ENCODE measurements at regions not wholly inside any gene's neighbourhood (a gene's known extent, or its start where the extent isn't known, plus 50 kb on each side); places are given as distances from the start of the nearest gene placed in this dataset.
"Not testable (repeated sequence)": the region's sequence is repeated elsewhere in the genome, so short reads cannot be mapped to it uniquely, and the experiment has no call there.

- Histone ChIP-seq H3K27me3 (ENCODE audit: control insufficient read depth in 1 of 2, insufficient read depth in 2 of 2, low read length in 2 of 2) (no peaks in the 10 kb centered on the region), H3K27ac (ENCODE audit: low read depth in 2 of 2, low read length in 1 of 2) (no peak overlapping the region), H3K4me1 (ENCODE audit: control insufficient read depth in 2 of 2, insufficient read depth in 2 of 2, low read length in 1 of 2) (no peaks in the 10 kb centered on the region), H3K9me3 (ENCODE audit: control insufficient read depth in 2 of 2, insufficient read depth in 1 of 2, low read depth in 1 of 2, low read length in 1 of 2) (no peaks in the 10 kb centered on the region), H3K4me3 (ENCODE audit: low read depth in 1 of 2, low read length in 2 of 2) (no peak overlapping the region), H3K36me3 (ENCODE audit: control insufficient read depth in 2 of 2, insufficient read depth in 2 of 2, low read length in 1 of 2) (no peaks in the 10 kb centered on the region)
- 60 to 68% methylated on average over 4 of the region's 4 CpGs for WGBS, 2 donors
Measured at GRCh38 chr5:8827696-8828095, 718.2 kb downstream of the SEMA5A start.

GRCh38 chr5:8828596-8829322, 717.1 kb downstream of the SEMA5A start:
- Histone ChIP-seq H3K27me3 (ENCODE audit: control insufficient read depth in 1 of 2, insufficient read depth in 2 of 2, low read length in 2 of 2) (no peaks in the 10 kb centered on the region), H3K4me1 (ENCODE audit: control insufficient read depth in 2 of 2, insufficient read depth in 2 of 2, low read length in 1 of 2) (no peaks in the 10 kb centered on the region), H3K27ac (ENCODE audit: low read depth in 2 of 2, low read length in 1 of 2) (no peak overlapping the region), H3K36me3 (ENCODE audit: control insufficient read depth in 2 of 2, insufficient read depth in 2 of 2, low read length in 1 of 2) (no peaks in the 10 kb centered on the region), H3K4me3 (ENCODE audit: low read depth in 1 of 2, low read length in 2 of 2) (no peak overlapping the region), H3K9me3 (ENCODE audit: control insufficient read depth in 2 of 2, insufficient read depth in 1 of 2, low read depth in 1 of 2, low read length in 1 of 2) (no peaks in the 10 kb centered on the region)
- WGBS, 2 donors, result 90 to 92% methylated on average over 2 of the region's 2 CpGs

GRCh38 chr5:8829323-8830029, 716.4 kb downstream of the SEMA5A start:
- Histone ChIP-seq H3K27ac (ENCODE audit: low read depth in 2 of 2, low read length in 1 of 2) (no peak overlapping the region), H3K4me1 (ENCODE audit: control insufficient read depth in 2 of 2, insufficient read depth in 2 of 2, low read length in 1 of 2) (no peaks in the 10 kb centered on the region)

GRCh38 chr5:8831251-8831650, 714.6 kb downstream of the SEMA5A start:
- no peaks in the 10 kb centered on the region for H3K27me3 ChIP-seq (ENCODE audit: control insufficient read depth in 1 of 2, insufficient read depth in 2 of 2, low read length in 2 of 2)
- H3K9me3 ChIP-seq (ENCODE audit: control insufficient read depth in 2 of 2, insufficient read depth in 1 of 2, low read depth in 1 of 2, low read length in 1 of 2), result no peaks in the 10 kb centered on the region
- no peak overlapping the region for H3K4me3 ChIP-seq (ENCODE audit: low read depth in 1 of 2, low read length in 2 of 2)
- no peaks in the 10 kb centered on the region for H3K4me1 ChIP-seq (ENCODE audit: control insufficient read depth in 2 of 2, insufficient read depth in 2 of 2, low read length in 1 of 2)
- 52 to 67% methylated on average over 3 of the region's 3 CpGs for whole genome bisulfite sequencing, 2 donors
- no peaks in the 10 kb centered on the region for H3K36me3 ChIP-seq (ENCODE audit: control insufficient read depth in 2 of 2, insufficient read depth in 2 of 2, low read length in 1 of 2)
- H3K27ac ChIP-seq (ENCODE audit: low read depth in 2 of 2, low read length in 1 of 2), result no peak overlapping the region

More at GRCh38 chr5:8829323-8830029, 716.4 kb downstream of the SEMA5A start:
- H3K9me3 ChIP-seq (ENCODE audit: control insufficient read depth in 2 of 2, insufficient read depth in 1 of 2, low read depth in 1 of 2, low read length in 1 of 2), result no peaks in the 10 kb centered on the region
- H3K4me3 ChIP-seq (ENCODE audit: low read depth in 1 of 2, low read length in 2 of 2), result no peak overlapping the region
- H3K27me3 ChIP-seq (ENCODE audit: control insufficient read depth in 1 of 2, insufficient read depth in 2 of 2, low read length in 2 of 2), result no peaks in the 10 kb centered on the region
- H3K36me3 ChIP-seq (ENCODE audit: control insufficient read depth in 2 of 2, insufficient read depth in 2 of 2, low read length in 1 of 2), result no peaks in the 10 kb centered on the region

GRCh38 chr5:8831854-8832253, 714.0 kb downstream of the SEMA5A start:
- Histone ChIP-seq H3K4me1 (ENCODE audit: control insufficient read depth in 2 of 2, insufficient read depth in 2 of 2, low read length in 1 of 2) (no peaks in the 10 kb centered on the region), H3K4me3 (ENCODE audit: low read depth in 1 of 2, low read length in 2 of 2) (no peak overlapping the region), H3K27me3 (ENCODE audit: control insufficient read depth in 1 of 2, insufficient read depth in 2 of 2, low read length in 2 of 2) (no peaks in the 10 kb centered on the region), H3K36me3 (ENCODE audit: control insufficient read depth in 2 of 2, insufficient read depth in 2 of 2, low read length in 1 of 2) (no peaks in the 10 kb centered on the region), H3K27ac (ENCODE audit: low read depth in 2 of 2, low read length in 1 of 2) (no peak overlapping the region), H3K9me3 (ENCODE audit: control insufficient read depth in 2 of 2, insufficient read depth in 1 of 2, low read depth in 1 of 2, low read length in 1 of 2) (no peaks in the 10 kb centered on the region)
- 72 to 77% methylated on average over 1 of the region's 1 CpG for WGBS, 2 donors

GRCh38 chr5:8839361-8840055, 706.4 kb downstream of the SEMA5A start:
- H3K4me1 ChIP-seq (ENCODE audit: control insufficient read depth in 2 of 2, insufficient read depth in 2 of 2, low read length in 1 of 2), result no peaks in the 10 kb centered on the region
- WGBS, 2 donors, result 84 to 87% methylated on average over 22 of the region's 22 CpGs
- H3K4me3 ChIP-seq (ENCODE audit: low read depth in 1 of 2, low read length in 2 of 2), result no peak overlapping the region
- peaks cover 2 to 5% of the 10 kb centered on the region in 2 donors for H3K9me3 ChIP-seq (ENCODE audit: control insufficient read depth in 2 of 2, insufficient read depth in 1 of 2, low read depth in 1 of 2, low read length in 1 of 2)
- no peak overlapping the region for H3K27ac ChIP-seq (ENCODE audit: low read depth in 2 of 2, low read length in 1 of 2)
- H3K27me3 ChIP-seq (ENCODE audit: control insufficient read depth in 1 of 2, insufficient read depth in 2 of 2, low read length in 2 of 2), result no peaks in the 10 kb centered on the region
- H3K36me3 ChIP-seq (ENCODE audit: control insufficient read depth in 2 of 2, insufficient read depth in 2 of 2, low read length in 1 of 2), result no peaks in the 10 kb centered on the region

GRCh38 chr5:8840237-8840636, 705.6 kb downstream of the SEMA5A start:
- no peaks in the 10 kb centered on the region for H3K27me3 ChIP-seq (ENCODE audit: control insufficient read depth in 1 of 2, insufficient read depth in 2 of 2, low read length in 2 of 2)
- H3K9me3 ChIP-seq (ENCODE audit: control insufficient read depth in 2 of 2, insufficient read depth in 1 of 2, low read depth in 1 of 2, low read length in 1 of 2), result peaks cover 2 to 5% of the 10 kb centered on the region in 2 donors
- H3K36me3 ChIP-seq (ENCODE audit: control insufficient read depth in 2 of 2, insufficient read depth in 2 of 2, low read length in 1 of 2), result no peaks in the 10 kb centered on the region
- no peaks in the 10 kb centered on the region for H3K4me1 ChIP-seq (ENCODE audit: control insufficient read depth in 2 of 2, insufficient read depth in 2 of 2, low read length in 1 of 2)
- no peak overlapping the region for H3K4me3 ChIP-seq (ENCODE audit: low read depth in 1 of 2, low read length in 2 of 2)
- no peak overlapping the region for H3K27ac ChIP-seq (ENCODE audit: low read depth in 2 of 2, low read length in 1 of 2)
- WGBS, 2 donors, result 81 to 88% methylated on average over 31 to 39 of the region's 39 CpGs

- WGBS, 2 donors, result 85 to 92% methylated on average over 8 of the region's 8 CpGs
- not testable (repeated sequence) for H3K9me3 ChIP-seq (ENCODE audit: control insufficient read depth in 2 of 2, insufficient read depth in 1 of 2, low read depth in 1 of 2, low read length in 1 of 2); H3K4me1 ChIP-seq (ENCODE audit: control insufficient read depth in 2 of 2, insufficient read depth in 2 of 2, low read length in 1 of 2); H3K36me3 ChIP-seq (ENCODE audit: control insufficient read depth in 2 of 2, insufficient read depth in 2 of 2, low read length in 1 of 2); H3K27me3 ChIP-seq (ENCODE audit: control insufficient read depth in 1 of 2, insufficient read depth in 2 of 2, low read length in 2 of 2); H3K27ac ChIP-seq (ENCODE audit: low read depth in 2 of 2, low read length in 1 of 2); H3K4me3 ChIP-seq (ENCODE audit: low read depth in 1 of 2, low read length in 2 of 2)
Measured at GRCh38 chr5:8840746-8841145, 705.1 kb downstream of the SEMA5A start.

- Histone ChIP-seq H3K9me3 (ENCODE audit: control insufficient read depth in 2 of 2, insufficient read depth in 1 of 2, low read depth in 1 of 2, low read length in 1 of 2) (peaks cover 2 to 5% of the 10 kb centered on the region in 2 donors), H3K27me3 (ENCODE audit: control insufficient read depth in 1 of 2, insufficient read depth in 2 of 2, low read length in 2 of 2) (no peaks in the 10 kb centered on the region), H3K36me3 (ENCODE audit: control insufficient read depth in 2 of 2, insufficient read depth in 2 of 2, low read length in 1 of 2) (no peaks in the 10 kb centered on the region), H3K27ac (ENCODE audit: low read depth in 2 of 2, low read length in 1 of 2) (no peak overlapping the region), H3K4me1 (ENCODE audit: control insufficient read depth in 2 of 2, insufficient read depth in 2 of 2, low read length in 1 of 2) (no peaks in the 10 kb centered on the region), H3K4me3 (ENCODE audit: low read depth in 1 of 2, low read length in 2 of 2) (no peak overlapping the region)
- WGBS, 2 donors, result 78 to 86% methylated on average over 5 of the region's 5 CpGs
Measured at GRCh38 chr5:8842971-8843551, 702.8 kb downstream of the SEMA5A start.
